B cell (primary cell): ENCODE measurements at regions not wholly inside any gene's neighbourhood (a gene's known extent, or its start where the extent isn't known, plus 50 kb on each side); places are given as distances from the start of the nearest gene placed in this dataset.

ENCODE experiments used
- ATAC-seq: fragments of 200-7000 bp; cut with Tn5 transposase; one replicate; pipeline ENCODE4 v1.10.0; 2021; ENCODE audit warnings: low read depth, mild to moderate bottlenecking, moderate number of reproducible peaks, moderate library complexity
- CTCF ChIA-PET: fragments of 350-600 bp; sonication (Branson Sonifier 250); formaldehyde crosslinking; loops from one replicate; lab custom pipeline; 2021; ENCODE audit warnings: antibody characterized with exemption, inconsistent platforms; lab: Charles Lee
- POLR2A ChIA-PET: fragments of 350-600 bp; sonication (Branson Sonifier 250); formaldehyde crosslinking; loops from one replicate; lab custom pipeline; 2021; ENCODE audit warnings: antibody characterized with exemption; lab: Charles Lee
- DNase-seq: peaks from one replicate; pipeline ENCODE4 v3.0.0; 2013
- H2AFZ ChIP-seq: 2 replicates; pipeline ENCODE4 v1.6.1; 2012; ENCODE audit warnings: mild to moderate bottlenecking, low read depth, low read length; ENCODE audit not compliant: insufficient read depth, poor library complexity, severe bottlenecking
- H3K27ac ChIP-seq, 2 donors: 1 replicate in 1 of 2; 2 replicates in 1 of 2; pipeline ENCODE4 v1.5.1; 2012 to 2013; ENCODE audit warnings: low read length in 2 of 2, mild to moderate bottlenecking in 2 of 2, moderate library complexity in 1 of 2
- H3K27me3 ChIP-seq, 4 experiments: fragments of 200-600 bp in 1 of 4; sonication (generic) in 1 of 4; replicated peaks in 1 of 4; 1 replicate in 2 of 4; 2 replicates in 2 of 4; pipeline versions ENCODE4 v1.6.1 to v1.7.0; 2013 to 2016; ENCODE audit warnings: low read length in 3 of 4, mild to moderate bottlenecking in 2 of 4, mixed read lengths in 1 of 4, moderate library complexity in 1 of 4; ENCODE audit not compliant: insufficient read depth in 4 of 4, control insufficient read depth in 3 of 4; ENCODE audit errors: control extremely low read depth in 1 of 4
- H3K36me3 ChIP-seq, 2 experiments: replicated peaks in 1 of 2; 1 replicate in 1 of 2; 2 replicates in 1 of 2; pipeline versions ENCODE4 v1.6.1 to v1.7.1; 2013; ENCODE audit warnings: low read length in 1 of 2; ENCODE audit not compliant: insufficient read depth in 2 of 2, control insufficient read depth in 1 of 2; ENCODE audit errors: control extremely low read depth in 1 of 2, extremely low read depth in 1 of 2
- H3K4me1 ChIP-seq, 2 donors: fragments of 200-600 bp in 1 of 2; sonication (generic) in 1 of 2; 1 replicate in 1 of 2; 2 replicates in 1 of 2; pipeline versions ENCODE4 v1.5.1 to v1.6.1; 2013 to 2017; ENCODE audit warnings: low read length in 2 of 2; ENCODE audit not compliant: control insufficient read depth in 2 of 2, insufficient read depth in 2 of 2
- H3K4me2 ChIP-seq: replicated peaks from 2 replicates; pipeline ENCODE3; 2012; ENCODE audit warnings: mild to moderate bottlenecking, low read depth, low read length; ENCODE audit not compliant: poor library complexity, severe bottlenecking
- H3K4me3 ChIP-seq, 5 experiments: fragments of 200-600 bp in 1 of 5; sonication (generic) in 1 of 5; 1 replicate in 3 of 5; 2 replicates in 2 of 5; pipeline versions ENCODE4 v1.5.1 to v1.7.0; 2011 to 2016; ENCODE audit warnings: low read length in 4 of 5, mild to moderate bottlenecking in 4 of 5, low read depth in 2 of 5, control low read depth in 1 of 5, moderate library complexity in 1 of 5; ENCODE audit not compliant: insufficient read depth in 1 of 5; ENCODE audit errors: control extremely low read depth in 1 of 5, extremely low read depth in 1 of 5
- H3K79me2 ChIP-seq: fragments of 200-600 bp; sonication (generic); one replicate; pipeline ENCODE4 v1.6.0; 2016; ENCODE audit warnings: low read length; ENCODE audit not compliant: control insufficient read depth, insufficient read depth
- H3K9ac ChIP-seq: fragments of 200-600 bp; sonication (generic); 2 replicates; pipeline ENCODE4 v1.6.1; 2017; ENCODE audit warnings: mild to moderate bottlenecking, low read length, moderate library complexity
- H3K9me3 ChIP-seq, 3 donors: one replicate each; pipeline versions ENCODE4 v1.6.1 to v1.7.1; 2013; ENCODE audit warnings: low read length in 2 of 3; ENCODE audit not compliant: control insufficient read depth in 2 of 3, insufficient read depth in 1 of 3; ENCODE audit errors: control extremely low read depth in 1 of 3
- H4K20me1 ChIP-seq: 2 replicates; pipeline ENCODE4 v1.6.0; 2012; ENCODE audit warnings: mild to moderate bottlenecking, low read length; ENCODE audit not compliant: insufficient read depth, control insufficient read depth, poor library complexity, severe bottlenecking
- H3K27ac Mint-ChIP-seq: one replicate; pipeline ENCODE4 v1.8.0; 2021; ENCODE audit warnings: mixed read lengths
- H3K27me3 Mint-ChIP-seq: one replicate; pipeline ENCODE4 v1.8.0; 2021; ENCODE audit warnings: mixed read lengths
- H3K4me1 Mint-ChIP-seq: one replicate; pipeline ENCODE4 v1.8.0; 2021; ENCODE audit warnings: mixed read lengths
- H3K4me3 Mint-ChIP-seq: one replicate; pipeline ENCODE4 v1.8.0; 2021; ENCODE audit warnings: mixed read lengths
- H3K9me3 Mint-ChIP-seq: one replicate; pipeline ENCODE4 v1.8.0; 2022; ENCODE audit warnings: mixed read lengths; ENCODE audit not compliant: insufficient read depth
- EZH2 ChIP-seq: IDR thresholded peaks from 2 replicates; pipeline ENCODE4 v1.6.1; 2012; ENCODE audit warnings: borderline replicate concordance, low read depth, mild to moderate bottlenecking, moderate library complexity, low read length; ENCODE audit not compliant: insufficient read depth, poor library complexity, severe bottlenecking
- WGBS: methylation state at CpG from one replicate; pipeline ENCODE4 v1.1.5; 2013; ENCODE audit warnings: missing lambda C conversion rate; ENCODE audit not compliant: insufficient coverage; 5-methylcytosine and 5-hydroxymethylcytosine counted together
- intact Hi-C: fragments of 100-400 bp; cut with micrococcal nuclease; formaldehyde crosslinking; loops from one replicate; pipeline ENCODE4 v1.10.0; 2022
- TF ChIP-seq, protein P1 (sequence below): fragments of 200-600 bp; IDR thresholded peaks from one replicate; pipeline ENCODE4 v1.8.0; 2022; ENCODE audit warnings: antibody characterized with exemption, mild to moderate bottlenecking

DNA sequence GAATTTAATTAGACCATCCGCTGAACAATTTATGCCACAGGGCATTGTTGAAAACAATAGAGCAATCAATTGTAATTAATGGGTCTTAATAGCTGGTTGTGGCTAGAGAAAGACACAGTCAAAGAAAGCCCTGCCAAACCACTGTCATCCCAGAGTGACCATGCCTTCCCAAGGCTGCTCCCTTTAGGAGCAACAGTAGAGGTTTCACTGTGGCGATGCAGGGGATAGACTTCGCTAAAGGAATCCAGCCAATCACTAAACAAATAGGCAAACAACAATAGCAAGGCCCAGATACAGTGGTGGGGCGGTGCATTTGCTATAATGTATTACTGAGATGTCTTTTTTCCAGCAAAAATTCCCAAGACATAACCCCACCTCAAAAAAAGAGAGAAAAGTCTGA is 87.8 kb upstream of the SLC27A6 start:
- no CpG with 5 or more reads among the region's 4 CpGs for WGBS

DNA sequence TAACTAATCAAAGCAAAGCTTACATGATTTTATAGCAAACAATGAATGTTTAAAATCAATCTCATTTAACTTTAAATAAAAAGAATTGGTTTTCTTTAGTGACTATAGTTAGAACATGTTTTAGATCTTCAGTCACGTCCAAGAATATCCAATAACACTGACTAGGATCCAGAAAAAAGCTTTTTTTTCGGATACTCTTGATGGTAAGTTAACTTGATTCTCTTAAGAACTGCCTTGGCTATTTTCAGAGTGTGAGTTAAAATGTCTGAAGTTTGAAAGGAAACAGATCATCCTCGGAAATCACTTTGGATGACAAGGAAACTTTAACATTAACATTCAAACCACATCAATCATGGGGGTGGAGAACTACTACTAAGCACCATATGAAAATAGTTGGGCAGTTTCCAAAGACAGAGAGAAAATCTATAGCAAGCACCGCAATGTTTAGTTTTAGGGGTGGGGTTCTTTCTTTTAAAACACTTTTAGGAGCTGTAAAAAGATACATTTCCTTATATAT is 83.7 kb upstream of the SLC27A6 start:
- H3K27me3 Mint-ChIP-seq: no peaks in the 10 kb centered on the region
- H3K4me1 ChIP-seq: no peaks in the 10 kb centered on the region
- ChIA-PET POLR2A (no interaction called here), CTCF (no interaction called here)
- no peak overlapping the region for H3K4me2 ChIP-seq
- H3K4me1 Mint-ChIP-seq: no peaks in the 10 kb centered on the region
- H3K79me2 ChIP-seq: no peaks in the 10 kb centered on the region
- H3K9me3 Mint-ChIP-seq: no peaks in the 10 kb centered on the region
- H3K27me3 ChIP-seq: no peaks in the 10 kb centered on the region
- no peak overlapping the region for H3K4me3 Mint-ChIP-seq
- TF ChIP-seq, protein P1, sequence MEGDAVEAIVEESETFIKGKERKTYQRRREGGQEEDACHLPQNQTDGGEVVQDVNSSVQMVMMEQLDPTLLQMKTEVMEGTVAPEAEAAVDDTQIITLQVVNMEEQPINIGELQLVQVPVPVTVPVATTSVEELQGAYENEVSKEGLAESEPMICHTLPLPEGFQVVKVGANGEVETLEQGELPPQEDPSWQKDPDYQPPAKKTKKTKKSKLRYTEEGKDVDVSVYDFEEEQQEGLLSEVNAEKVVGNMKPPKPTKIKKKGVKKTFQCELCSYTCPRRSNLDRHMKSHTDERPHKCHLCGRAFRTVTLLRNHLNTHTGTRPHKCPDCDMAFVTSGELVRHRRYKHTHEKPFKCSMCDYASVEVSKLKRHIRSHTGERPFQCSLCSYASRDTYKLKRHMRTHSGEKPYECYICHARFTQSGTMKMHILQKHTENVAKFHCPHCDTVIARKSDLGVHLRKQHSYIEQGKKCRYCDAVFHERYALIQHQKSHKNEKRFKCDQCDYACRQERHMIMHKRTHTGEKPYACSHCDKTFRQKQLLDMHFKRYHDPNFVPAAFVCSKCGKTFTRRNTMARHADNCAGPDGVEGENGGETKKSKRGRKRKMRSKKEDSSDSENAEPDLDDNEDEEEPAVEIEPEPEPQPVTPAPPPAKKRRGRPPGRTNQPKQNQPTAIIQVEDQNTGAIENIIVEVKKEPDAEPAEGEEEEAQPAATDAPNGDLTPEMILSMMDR: no peak
- TF ChIP-seq EZH2: no peak
- H3K36me3 ChIP-seq: no peaks in the 10 kb centered on the region
- H3K27ac Mint-ChIP-seq: no peak overlapping the region
- intact Hi-C loops: no loop called here
- no peak for ATAC-seq
- no peak overlapping the region for H3K9ac ChIP-seq
- DNase-seq: no peak
- no peak overlapping the region for H3K4me3 ChIP-seq
- no peak overlapping the region for H2AFZ ChIP-seq
- no peak overlapping the region for H3K27ac ChIP-seq
- no CpG with 5 or more reads among the region's 4 CpGs for WGBS
- no peaks in the 10 kb centered on the region for H4K20me1 ChIP-seq
- H3K9me3 ChIP-seq: no peaks in the 10 kb centered on the region

More for the DNA sequence above, 87.8 kb upstream of the SLC27A6 start:
- Histone ChIP-seq H3K27ac (no peak overlapping the region), H3K9me3 (no peaks in the 10 kb centered on the region), H3K4me1 (no peaks in the 10 kb centered on the region), H4K20me1 (no peaks in the 10 kb centered on the region), H3K4me3 (no peak overlapping the region), H3K36me3 (no peaks in the 10 kb centered on the region), H2AFZ (no peak overlapping the region), H3K9ac (no peak overlapping the region), H3K4me2 (no peak overlapping the region), H3K79me2 (no peaks in the 10 kb centered on the region), H3K27me3 (no peaks in the 10 kb centered on the region)
- H3K27me3 Mint-ChIP-seq: no peaks in the 10 kb centered on the region
- ATAC-seq (no peak), DNase-seq (no peak)
- no peak for TF ChIP-seq EZH2
- intact Hi-C loops: no loop called here
- POLR2A ChIA-PET: no interaction called here
- H3K4me1 Mint-ChIP-seq: no peaks in the 10 kb centered on the region
- H3K4me3 Mint-ChIP-seq: no peak overlapping the region
- no peak overlapping the region for H3K27ac Mint-ChIP-seq
- CTCF ChIA-PET: no interaction called here
- no peaks in the 10 kb centered on the region for H3K9me3 Mint-ChIP-seq
